Endometrium (tissue), 2 donors: ENCODE measurements at regions not wholly inside any gene's neighbourhood (a gene's known extent, or its start where the extent isn't known, plus 50 kb on each side); places are given as distances from the start of the nearest gene placed in this dataset.
A peak's percentile ranks its signal among the peaks of the same experiment; 100 is the strongest.

Experiments used
- FAIRE-seq: peaks from 2 replicates; lab custom pipeline; 2012; peaks lifted over from hg19 to GRCh38; lab: Jason Lieb, UNC
- donor health status: control.
- donor health status: control.

DNA sequence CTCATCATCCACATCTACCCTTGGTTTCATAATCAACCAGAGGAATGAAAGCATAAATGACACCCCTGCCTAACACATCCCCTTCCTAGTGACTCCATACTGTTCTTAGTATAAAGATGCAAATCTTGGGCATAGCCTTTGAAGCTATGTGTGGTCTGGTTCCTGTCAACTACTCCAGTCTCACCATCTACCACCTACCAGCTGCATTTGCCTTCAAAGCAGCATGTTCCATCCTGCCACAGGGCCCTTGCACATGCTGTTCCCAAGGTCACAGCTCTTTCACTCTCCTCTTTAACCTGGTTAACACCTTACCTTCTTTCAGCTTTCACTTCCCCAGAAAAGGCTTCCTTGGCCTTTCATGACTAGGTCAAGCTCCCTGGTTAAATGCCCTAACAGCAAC, 62.3 kb upstream of the ARHGEF3 start:
- no peak for FAIRE-seq

DNA sequence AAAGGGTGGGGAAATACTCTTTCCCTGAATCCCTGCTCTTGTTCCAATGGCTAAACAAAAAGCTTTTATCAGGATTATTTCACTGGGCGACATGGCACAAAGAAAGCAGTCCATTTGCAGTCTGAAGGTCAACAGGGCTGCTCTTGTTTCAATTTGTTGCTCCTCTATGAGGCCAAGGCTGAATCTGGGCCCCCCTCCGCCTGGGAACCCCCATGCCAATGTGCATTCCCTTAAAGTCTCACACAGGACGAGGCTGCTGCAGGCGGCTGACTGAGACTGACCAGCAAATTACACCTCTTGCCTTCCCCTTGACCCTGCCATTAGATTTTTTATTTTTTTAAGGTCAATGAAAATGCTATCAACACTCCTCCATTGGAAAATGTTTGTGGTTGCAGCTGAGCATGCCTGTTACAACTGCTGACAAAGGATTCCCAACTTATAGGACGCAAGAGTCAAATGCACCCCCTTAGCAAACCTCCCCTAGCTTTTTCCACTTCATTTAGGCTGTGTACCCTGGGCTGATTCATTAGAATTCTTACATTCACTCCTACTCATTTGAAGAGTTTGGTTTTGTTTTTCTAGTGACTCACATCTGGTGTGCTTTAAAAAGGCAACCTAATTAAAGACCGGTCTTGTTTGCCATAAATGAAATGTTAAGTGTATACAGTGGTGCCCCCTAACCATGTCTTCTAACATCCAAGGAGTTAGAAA, 60.8 kb upstream of the ARHGEF3 start:
- peak; percentile 78 for FAIRE-seq

DNA sequence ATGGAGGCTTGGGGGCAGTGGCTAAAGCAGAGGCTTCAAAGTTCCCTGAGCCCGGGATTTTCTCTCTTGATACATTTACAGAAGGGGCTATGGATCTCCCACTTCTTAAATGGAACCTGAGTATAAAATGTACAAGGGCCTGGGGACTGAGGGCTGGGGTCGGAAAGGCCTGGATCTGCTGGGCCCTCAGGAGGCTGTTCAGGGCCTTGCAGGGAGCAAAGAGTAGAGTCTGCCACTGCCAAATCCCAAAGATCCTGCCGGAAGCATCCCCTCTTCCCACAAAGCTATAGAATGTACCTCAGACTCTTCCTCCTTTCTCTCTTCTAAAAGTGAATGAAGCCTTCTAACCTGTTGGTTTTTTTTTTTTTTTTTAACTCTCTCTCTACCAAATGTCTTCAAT, 59.8 kb upstream of the ARHGEF3 start:
- no peak for FAIRE-seq

DNA sequence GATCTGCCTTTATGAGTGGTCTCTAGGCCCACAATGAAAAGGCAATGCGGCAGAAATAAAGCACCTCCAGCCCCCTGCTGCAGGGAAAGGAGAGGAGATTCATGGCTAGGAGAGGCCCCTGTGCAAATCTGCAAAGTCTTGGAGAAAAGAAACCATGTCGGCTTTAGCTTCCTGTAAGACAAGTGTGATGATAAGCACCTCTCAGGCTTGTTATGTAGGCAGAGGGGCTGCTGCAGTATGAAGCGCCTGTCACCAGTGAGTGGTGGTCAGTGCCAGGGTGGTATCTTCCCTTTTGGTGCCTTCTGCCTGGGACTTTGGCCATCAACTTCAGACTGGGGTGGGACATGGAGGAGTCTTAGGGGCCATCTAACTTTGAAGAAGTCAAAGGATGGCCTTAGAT, 59.2 kb upstream of the ARHGEF3 start:
- no peak for FAIRE-seq

DNA sequence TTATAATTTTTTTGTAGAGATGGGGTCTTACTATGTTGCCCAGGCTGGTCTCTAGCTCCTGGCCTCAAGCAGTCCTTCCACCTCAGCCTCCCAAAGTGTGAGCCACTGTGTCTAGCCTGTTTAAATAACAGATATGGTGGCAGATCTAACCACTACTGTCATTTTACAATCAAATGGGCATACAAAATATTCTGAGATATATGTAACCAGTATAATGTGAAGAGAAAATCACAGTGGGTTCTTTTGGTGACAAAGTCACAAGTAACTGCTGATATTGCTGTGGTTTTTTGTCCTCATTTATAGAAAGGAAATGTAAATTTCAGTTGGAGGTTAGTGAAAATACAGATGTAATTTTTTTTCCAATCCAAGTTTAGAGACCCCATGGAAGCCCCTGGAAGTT, 58.6 kb upstream of the ARHGEF3 start:
- FAIRE-seq, result no peak

DNA sequence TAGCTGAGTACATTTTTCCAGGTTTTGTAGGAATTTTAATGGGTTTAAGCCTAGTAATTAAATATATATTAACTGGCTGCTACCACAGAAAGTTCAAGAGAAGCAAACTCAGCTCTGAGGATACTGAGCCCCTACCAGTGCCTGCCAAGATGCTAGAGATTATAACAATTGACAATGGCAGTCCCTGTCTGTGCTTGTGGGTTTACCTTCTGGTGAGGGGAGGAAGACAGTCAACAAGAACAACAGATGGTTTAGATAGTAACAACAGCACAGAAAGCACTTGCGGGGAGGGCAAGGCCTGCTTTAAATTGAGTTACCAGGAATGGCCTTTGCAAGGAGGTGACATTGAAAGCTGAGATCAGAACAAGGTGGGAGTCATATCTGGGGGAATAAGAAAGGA, 56.6 kb upstream of the ARHGEF3 start:
- FAIRE-seq, result no peak

DNA sequence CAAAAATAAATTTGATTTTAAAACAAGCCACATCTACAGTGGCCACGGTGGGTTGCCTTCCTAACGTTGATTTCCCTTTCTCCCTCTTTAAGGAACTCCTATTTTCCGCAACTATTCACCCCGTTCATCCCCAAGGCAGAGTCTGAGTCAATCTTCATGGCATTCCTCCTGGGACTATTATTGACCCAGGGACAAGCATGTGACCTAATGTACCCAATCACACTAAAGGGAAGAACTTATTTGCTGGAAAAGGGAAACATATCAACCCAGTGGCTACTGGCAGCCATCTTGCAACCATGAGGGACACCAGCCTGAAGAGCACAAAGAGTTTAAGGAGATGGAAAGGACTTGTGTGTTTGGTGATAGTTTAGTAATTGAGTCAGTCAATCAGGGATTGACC, 55.4 kb upstream of the ARHGEF3 start:
- FAIRE-seq, result no peak

DNA sequence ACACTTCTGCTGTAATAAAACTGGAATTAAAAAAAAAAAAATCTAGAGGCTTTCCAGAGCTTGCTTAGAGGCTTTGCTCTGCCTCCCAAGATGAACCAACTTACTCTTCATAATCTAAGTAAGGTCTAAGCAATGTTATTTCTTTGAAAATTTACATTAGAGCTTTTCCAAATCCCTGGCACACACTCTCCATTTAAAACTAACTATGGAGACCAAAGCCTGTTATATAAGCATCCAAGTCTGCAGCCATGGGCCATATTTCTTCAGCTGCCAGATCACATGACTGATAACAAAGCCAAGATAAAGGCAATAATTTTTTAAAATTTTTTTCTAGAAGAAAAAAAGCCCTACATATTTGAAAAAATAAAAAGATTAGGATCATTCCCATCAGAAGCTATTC, 55.0 kb upstream of the ARHGEF3 start:
- FAIRE-seq, result no peak

DNA sequence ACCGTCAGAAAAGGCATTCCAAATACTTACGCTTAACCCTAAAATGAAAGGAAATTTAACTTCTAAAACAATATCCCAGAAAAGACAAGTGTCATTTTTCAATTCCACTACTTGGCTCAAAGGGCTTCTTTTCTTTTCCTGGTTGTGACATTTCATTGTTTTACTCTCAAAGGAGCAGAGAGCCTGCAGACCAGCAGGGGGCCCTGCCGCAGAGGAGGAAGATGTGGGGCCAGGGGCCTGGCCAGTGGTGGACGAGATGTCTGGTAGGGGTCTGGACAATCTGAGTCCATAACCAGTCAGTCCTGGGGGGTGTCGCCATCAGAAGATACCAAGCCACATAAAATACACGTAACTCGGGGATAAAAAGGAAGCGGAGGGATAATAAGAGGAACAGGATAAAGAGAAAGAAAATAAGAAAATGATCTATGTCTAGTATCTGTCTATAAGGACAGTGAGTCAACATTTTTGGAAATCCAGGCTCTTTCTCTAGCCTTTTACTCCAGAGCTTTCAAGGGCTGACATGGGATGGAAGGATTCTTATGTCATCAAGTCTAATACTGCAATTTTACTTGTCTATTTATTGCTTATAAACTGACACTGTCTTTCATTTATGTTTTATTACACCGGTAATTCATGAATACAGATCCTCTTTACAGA, 54.2 kb upstream of the ARHGEF3 start:
- FAIRE-seq, result no peak

DNA sequence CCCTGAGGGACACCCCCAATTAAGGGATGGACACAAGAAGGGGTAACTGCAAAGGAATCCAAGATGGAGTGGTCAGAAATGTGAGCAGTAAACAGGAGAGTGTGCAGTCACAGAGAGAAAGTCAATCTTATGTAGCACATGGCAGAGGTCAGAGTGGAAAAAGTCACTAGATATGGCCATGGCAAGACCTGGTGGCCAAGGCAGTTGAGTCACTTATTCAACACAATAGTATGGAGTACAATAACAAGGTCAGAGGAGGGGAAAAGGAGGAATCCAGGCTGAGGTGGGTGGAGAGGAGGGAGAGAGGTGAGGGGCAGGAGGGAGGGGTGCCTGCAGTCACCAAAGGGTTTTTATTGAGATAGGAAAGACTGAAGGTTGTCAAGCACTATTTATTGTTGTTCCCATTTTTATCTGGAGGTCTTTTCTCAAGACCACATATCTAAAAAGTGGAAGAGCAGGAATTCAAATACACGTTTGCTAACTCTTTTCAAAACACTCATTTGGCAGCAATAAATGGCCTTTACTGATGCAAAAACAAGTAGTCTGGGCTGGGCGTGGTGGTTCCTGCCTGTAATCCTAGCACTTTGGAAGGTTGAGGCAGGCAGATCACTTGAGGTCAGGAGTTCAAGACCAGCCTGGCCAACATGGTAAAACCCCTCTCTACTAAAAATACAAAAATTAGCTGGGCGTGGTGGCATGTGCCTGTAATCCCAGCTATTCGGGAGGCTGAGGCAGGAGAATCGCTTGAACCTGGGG, 53.3 kb upstream of the ARHGEF3 start:
- FAIRE-seq, result no peak

DNA sequence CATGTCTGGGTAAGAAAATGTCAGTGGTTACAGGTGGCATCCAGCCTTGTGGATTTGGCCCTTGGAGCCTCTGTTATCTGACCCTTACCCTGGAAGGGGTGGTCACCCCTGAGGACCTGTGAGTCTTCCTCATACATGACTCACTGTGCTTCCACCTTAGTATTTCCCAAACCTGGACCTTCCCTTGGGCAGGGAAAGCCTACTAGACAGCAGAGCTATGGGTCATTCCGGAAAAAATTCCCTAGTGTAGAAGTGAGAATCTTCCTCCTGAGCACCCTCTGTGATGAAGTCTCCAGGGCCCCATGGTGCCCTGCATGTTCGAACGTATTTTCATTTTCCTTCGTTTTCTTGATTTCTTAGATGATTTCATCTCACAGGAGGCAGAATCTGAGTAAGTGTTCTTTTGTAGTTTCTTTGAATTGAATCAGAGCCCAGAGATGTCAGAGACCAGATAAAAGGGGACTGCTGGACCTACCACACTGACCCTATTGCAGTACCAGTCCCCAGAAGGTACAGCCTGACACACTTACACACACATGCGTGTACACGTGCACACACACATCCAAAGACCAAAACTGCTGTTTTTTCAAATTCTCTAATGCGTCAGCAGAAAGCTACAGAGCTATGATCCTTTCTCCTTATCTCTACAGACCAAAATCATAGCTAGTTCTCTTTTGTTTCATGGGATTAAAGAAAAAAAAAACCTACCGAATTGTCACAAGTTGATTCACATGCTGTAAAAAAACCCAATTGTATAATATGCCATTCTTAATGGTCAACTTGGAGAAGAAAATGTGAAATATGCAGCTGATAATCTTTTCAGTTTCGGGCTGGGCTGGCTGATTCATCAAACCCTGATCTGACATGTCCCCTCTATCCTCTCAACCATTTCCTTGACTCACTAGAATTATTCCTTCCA, 50.5 kb upstream of the ARHGEF3 start:
- no peak for FAIRE-seq
